GM18907 (cell line): ENCODE measurements at regions not wholly inside any gene's neighbourhood (a gene's known extent, or its start where the extent isn't known, plus 50 kb on each side); places are given as distances from the start of the nearest gene placed in this dataset.
A peak's percentile ranks its signal among the peaks of the same experiment; 100 is the strongest.

Source experiments
- ATAC-seq: cut with Tn5 transposase; IDR thresholded peaks from one replicate; pipeline ENCODE4 v1.9.1; 2021; ENCODE audit warnings: mild to moderate bottlenecking, moderate library complexity; ENCODE audit not compliant: unreplicated experiment

- ATAC-seq = no peak
Measured at GRCh38 chr18:78677483-78678317, 301.9 kb upstream of the SALL3 start.

- ATAC-seq = no peak
Measured at GRCh38 chr18:78678318-78678695, 301.3 kb upstream of the SALL3 start.

- ATAC-seq = no peak
Measured at GRCh38 chr18:78679031-78679430, 300.6 kb upstream of the SALL3 start.

GRCh38 chr18:78679613-78680260 lies 299.9 kb upstream of the SALL3 start:
- ATAC-seq = no peak

GRCh38 chr18:78681396-78681795 lies 298.2 kb upstream of the SALL3 start:
- no peak for ATAC-seq

- ATAC-seq = no peak
Measured at GRCh38 chr18:78681934-78682333, 297.7 kb upstream of the SALL3 start.

GRCh38 chr18:78682716-78683115 lies 296.9 kb upstream of the SALL3 start:
- no peak for ATAC-seq

GRCh38 chr18:78683191-78684010 lies 296.2 kb upstream of the SALL3 start:
- no peak for ATAC-seq

GRCh38 chr18:78685250-78685979 lies 294.2 kb upstream of the SALL3 start:
- ATAC-seq = no peak

GRCh38 chr18:78685980-78686530 lies 293.6 kb upstream of the SALL3 start:
- no peak for ATAC-seq

- no peak for ATAC-seq
Measured at GRCh38 chr18:78686976-78687685, 292.5 kb upstream of the SALL3 start.

- no peak for ATAC-seq
Measured at GRCh38 chr18:78687736-78688135, 291.9 kb upstream of the SALL3 start.

- ATAC-seq = no peak
Measured at GRCh38 chr18:78688249-78688648, 291.4 kb upstream of the SALL3 start.

GRCh38 chr18:78688916-78689315 lies 290.7 kb upstream of the SALL3 start:
- ATAC-seq = no peak

- ATAC-seq = no peak
Measured at GRCh38 chr18:78689606-78690005, 290.0 kb upstream of the SALL3 start.

GRCh38 chr18:78692105-78692504 lies 287.5 kb upstream of the SALL3 start:
- peak; percentile 66 for ATAC-seq

GRCh38 chr18:78693429-78693828 lies 286.2 kb upstream of the SALL3 start:
- ATAC-seq = no peak

- ATAC-seq = no peak
Measured at GRCh38 chr18:78696698-78697435, 282.8 kb upstream of the SALL3 start.

GRCh38 chr18:78697446-78697845 lies 282.2 kb upstream of the SALL3 start:
- ATAC-seq = no peak
